Thyroid gland (tissue), 4 donors: ENCODE measurements at regions not wholly inside any gene's neighbourhood (a gene's known extent, or its start where the extent isn't known, plus 50 kb on each side); places are given as distances from the start of the nearest gene placed in this dataset.
"Not testable (repeated sequence)": the region's sequence is repeated elsewhere in the genome, so short reads cannot be mapped to it uniquely, and the experiment has no call there.

ENCODE experiments used
- CTCF ChIP-seq, 6 experiments: fragments of 200-600 bp in 3 of 6; fragments of 450-650 bp in 3 of 6; sonication (generic) in 3 of 6; IDR thresholded peaks; one replicate each; pipeline ENCODE4 v1.5.1; 2016 to 2019; ENCODE audit warnings: antibody characterized with exemption in 6 of 6, mild to moderate bottlenecking in 2 of 6, inconsistent platforms in 1 of 6, moderate library complexity in 1 of 6
- POLR2A ChIP-seq, 2 donors: fragments of 450-650 bp; IDR thresholded peaks; one replicate each; pipeline ENCODE4 v1.6.1; 2017; ENCODE audit warnings: antibody characterized with exemption in 2 of 2, mild to moderate bottlenecking in 2 of 2, moderate library complexity in 1 of 2

DNA sequence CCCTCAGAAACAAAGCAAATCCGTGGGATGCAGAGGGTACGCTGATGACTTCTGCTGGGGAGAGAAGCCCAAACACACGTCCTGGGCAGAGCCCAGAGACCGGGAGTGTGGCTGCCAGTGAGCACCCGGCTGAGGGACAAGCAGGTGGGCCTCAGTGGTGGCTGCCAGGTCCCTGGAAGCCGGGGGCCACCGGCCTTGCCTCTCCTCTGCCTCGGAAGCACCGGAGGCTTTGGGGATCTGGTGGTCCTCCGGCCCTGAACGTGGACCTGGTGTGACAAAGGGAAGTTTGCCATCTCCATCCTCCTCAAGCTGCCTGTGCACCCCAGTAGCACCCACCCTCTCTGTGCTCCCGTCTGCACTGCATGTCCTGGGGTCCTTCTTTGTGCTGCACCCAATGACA is 94.3 kb downstream of the POTEC start:
- not testable (repeated sequence) for TF ChIP-seq POLR2A, CTCF (IDR thresholded peaks at IDR 0.05)
